ENCODE measurements at regions not wholly inside any gene's neighbourhood (a gene's known extent, or its start where the extent isn't known, plus 50 kb on each side); places are given as distances from the start of the nearest gene placed in this dataset.
"Not testable (repeated sequence)": the region's sequence is repeated elsewhere in the genome, so short reads cannot be mapped to it uniquely, and the experiment has no call there.

- DNase-seq = no peak
Measured at GRCh38 chr1:5191470-5191869, 537.1 kb downstream of the AJAP1 start.

GRCh38 chr1:5189384-5189783, 535.0 kb downstream of the AJAP1 start:
- no peak for DNase-seq

GRCh38 chr1:5165762-5166161, 511.4 kb downstream of the AJAP1 start:
- DNase-seq = no peak

- DNase-seq = no peak
Measured at GRCh38 chr1:5164158-5164557, 509.7 kb downstream of the AJAP1 start.

GRCh38 chr1:5161372-5161771, 507.0 kb downstream of the AJAP1 start:
- DNase-seq = no peak

- DNase-seq = no peak
Measured at GRCh38 chr1:5157175-5157574, 502.8 kb downstream of the AJAP1 start.

- no peak for DNase-seq
Measured at GRCh38 chr1:5156416-5157120, 502.2 kb downstream of the AJAP1 start.

GRCh38 chr1:5151511-5151910, 497.1 kb downstream of the AJAP1 start:
- no peak for DNase-seq

- no peak for DNase-seq
Measured at GRCh38 chr1:5150191-5150590, 495.8 kb downstream of the AJAP1 start.

GRCh38 chr1:5147806-5148205, 493.4 kb downstream of the AJAP1 start:
- no peak for DNase-seq

GRCh38 chr1:5142389-5142788, 488.0 kb downstream of the AJAP1 start:
- no peak for DNase-seq

GRCh38 chr1:5141750-5142149, 487.3 kb downstream of the AJAP1 start:
- no peak for DNase-seq

- no peak for DNase-seq
Measured at GRCh38 chr1:5140962-5141361, 486.6 kb downstream of the AJAP1 start.

- no peak for DNase-seq
Measured at GRCh38 chr1:5140136-5140535, 485.7 kb downstream of the AJAP1 start.

GRCh38 chr1:5129746-5130355, 475.4 kb downstream of the AJAP1 start:
- no peak for DNase-seq

GRCh38 chr1:5125208-5125607, 470.8 kb downstream of the AJAP1 start:
- no peak for DNase-seq

GRCh38 chr1:5120559-5120958, 466.1 kb downstream of the AJAP1 start:
- no peak for DNase-seq

- DNase-seq = no peak
Measured at GRCh38 chr1:5119366-5120234, 465.2 kb downstream of the AJAP1 start.

- not testable (repeated sequence) for DNase-seq
Measured at GRCh38 chr1:5118771-5119170, 464.4 kb downstream of the AJAP1 start.

- not testable (repeated sequence) for DNase-seq
Measured at GRCh38 chr1:5118292-5118691, 463.9 kb downstream of the AJAP1 start.

- DNase-seq = no peak
Measured at GRCh38 chr1:5111581-5111980, 457.2 kb downstream of the AJAP1 start.

- no peak for DNase-seq
Measured at GRCh38 chr1:5110508-5110907, 456.1 kb downstream of the AJAP1 start.

- no peak for DNase-seq
Measured at GRCh38 chr1:5109633-5110032, 455.2 kb downstream of the AJAP1 start.

- no peak for DNase-seq
Measured at GRCh38 chr1:5108740-5109139, 454.3 kb downstream of the AJAP1 start.

Data from GF-D8 (cell line).